GM10266 (cell line): ENCODE measurements at regions not wholly inside any gene's neighbourhood (a gene's known extent, or its start where the extent isn't known, plus 50 kb on each side); places are given as distances from the start of the nearest gene placed in this dataset.
A peak's percentile ranks its signal among the peaks of the same experiment; 100 is the strongest.
"Not testable (repeated sequence)": the region's sequence is repeated elsewhere in the genome, so short reads cannot be mapped to it uniquely, and the experiment has no call there.

Experiments used
- DNase-seq: peaks from one replicate; pipeline ENCODE4 v3.0.0; 2012; ENCODE audit errors: extremely low spot score
- CTCF ChIP-seq: IDR thresholded peaks from 2 replicates; pipeline ENCODE4 v1.5.1; 2012; ENCODE audit warnings: mild to moderate bottlenecking, low read depth; ENCODE audit not compliant: control insufficient read depth, insufficient read depth; ENCODE audit errors: missing control alignments

GRCh38 chr12:31906557-31907301 lies 52.5 kb upstream of the RESF1 start:
- TF ChIP-seq CTCF: no peak
- no peak for DNase-seq

- DNase-seq: no peak
- no peak for TF ChIP-seq CTCF
Observed at GRCh38 chr12:31903025-31903424, 56.2 kb upstream of the RESF1 start.

- TF ChIP-seq CTCF: no peak
- DNase-seq: no peak
Observed at GRCh38 chr12:31900271-31900670, 58.9 kb upstream of the RESF1 start.

GRCh38 chr12:31899109-31899508 lies 60.1 kb upstream of the RESF1 start:
- DNase-seq: no peak
- no peak for TF ChIP-seq CTCF

GRCh38 chr12:31897781-31898503 lies 61.3 kb upstream of the RESF1 start:
- TF ChIP-seq CTCF: no peak
- no peak for DNase-seq

GRCh38 chr12:31897092-31897491 lies 62.1 kb upstream of the RESF1 start:
- not testable (repeated sequence) for DNase-seq

- TF ChIP-seq CTCF: no peak
- peak; percentile 81 for DNase-seq
Observed at GRCh38 chr12:31896514-31897039, 62.6 kb upstream of the RESF1 start.
